ENCODE measurements at regions not wholly inside any gene's neighbourhood (a gene's known extent, or its start where the extent isn't known, plus 50 kb on each side); places are given as distances from the start of the nearest gene placed in this dataset.

DNA sequence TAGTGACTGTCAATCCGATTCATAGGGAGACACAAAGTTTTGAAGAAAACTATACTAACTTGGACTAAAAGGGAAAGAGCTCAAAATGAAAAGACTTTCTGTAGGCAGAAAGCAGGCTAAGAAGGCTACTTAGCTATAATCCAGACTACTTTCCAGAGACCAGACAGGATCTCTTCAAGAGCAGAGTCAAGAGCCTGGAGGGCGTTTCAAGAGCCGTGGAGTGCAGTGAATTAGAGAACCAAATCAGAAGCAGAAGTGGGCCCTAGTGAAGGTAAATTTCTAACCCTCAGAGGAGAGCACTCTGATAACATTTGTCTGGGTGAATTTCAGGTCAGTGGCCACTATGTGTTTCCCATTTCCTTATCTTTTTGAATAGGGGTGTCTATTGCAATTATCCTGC lies 76.4 kb downstream of the CGGBP1 start:
- no peak for TF ChIP-seq EP300 (IDR thresholded peaks at IDR 0.05; ENCODE audit: low read depth)
- TF ChIP-seq, protein P1, sequence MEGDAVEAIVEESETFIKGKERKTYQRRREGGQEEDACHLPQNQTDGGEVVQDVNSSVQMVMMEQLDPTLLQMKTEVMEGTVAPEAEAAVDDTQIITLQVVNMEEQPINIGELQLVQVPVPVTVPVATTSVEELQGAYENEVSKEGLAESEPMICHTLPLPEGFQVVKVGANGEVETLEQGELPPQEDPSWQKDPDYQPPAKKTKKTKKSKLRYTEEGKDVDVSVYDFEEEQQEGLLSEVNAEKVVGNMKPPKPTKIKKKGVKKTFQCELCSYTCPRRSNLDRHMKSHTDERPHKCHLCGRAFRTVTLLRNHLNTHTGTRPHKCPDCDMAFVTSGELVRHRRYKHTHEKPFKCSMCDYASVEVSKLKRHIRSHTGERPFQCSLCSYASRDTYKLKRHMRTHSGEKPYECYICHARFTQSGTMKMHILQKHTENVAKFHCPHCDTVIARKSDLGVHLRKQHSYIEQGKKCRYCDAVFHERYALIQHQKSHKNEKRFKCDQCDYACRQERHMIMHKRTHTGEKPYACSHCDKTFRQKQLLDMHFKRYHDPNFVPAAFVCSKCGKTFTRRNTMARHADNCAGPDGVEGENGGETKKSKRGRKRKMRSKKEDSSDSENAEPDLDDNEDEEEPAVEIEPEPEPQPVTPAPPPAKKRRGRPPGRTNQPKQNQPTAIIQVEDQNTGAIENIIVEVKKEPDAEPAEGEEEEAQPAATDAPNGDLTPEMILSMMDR (IDR thresholded peaks at IDR 0.05) = no peak
